HG03442 (cell line): ENCODE measurements at regions not wholly inside any gene's neighbourhood (a gene's known extent, or its start where the extent isn't known, plus 50 kb on each side); places are given as distances from the start of the nearest gene placed in this dataset.

Experiments
- ATAC-seq: cut with Tn5 transposase; IDR thresholded peaks from one replicate; pipeline ENCODE4 v1.9.1; 2021; ENCODE audit warnings: mild to moderate bottlenecking, moderate library complexity; ENCODE audit not compliant: unreplicated experiment

DNA sequence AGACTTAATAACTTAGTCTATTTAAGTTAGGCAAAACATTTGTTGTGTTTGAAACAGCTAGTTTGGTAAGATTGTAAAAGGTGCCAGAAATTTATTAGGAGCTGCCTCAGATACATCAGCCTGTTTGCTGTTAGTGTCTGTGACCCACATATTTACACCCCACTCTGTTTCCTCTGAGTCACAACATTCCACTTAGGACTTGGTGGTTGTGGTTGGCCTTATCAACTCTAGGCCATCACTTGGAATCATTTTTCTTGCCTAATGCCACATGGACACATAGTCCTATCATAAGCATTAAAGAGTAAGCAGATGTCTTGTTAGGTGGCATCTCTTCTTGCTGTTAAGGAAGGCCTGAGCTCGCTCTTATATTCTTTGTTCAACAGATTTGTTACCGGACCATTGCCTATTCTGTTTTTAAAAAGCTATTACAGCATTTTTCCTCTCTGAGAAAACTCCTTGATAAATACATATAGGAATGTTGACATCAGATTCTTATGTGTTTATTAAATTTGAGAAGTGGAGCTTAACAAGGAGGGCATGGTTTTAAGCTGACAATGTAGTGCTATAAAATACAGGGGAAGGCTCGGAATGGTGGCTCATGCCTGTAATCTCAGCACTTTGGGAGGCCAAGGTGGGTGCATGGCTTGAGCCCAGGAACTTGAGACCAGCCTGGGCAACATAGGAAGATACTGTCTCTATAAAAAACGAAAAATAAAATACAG, 51.2 kb upstream of the PGRMC2 start:
- no peak for ATAC-seq

DNA sequence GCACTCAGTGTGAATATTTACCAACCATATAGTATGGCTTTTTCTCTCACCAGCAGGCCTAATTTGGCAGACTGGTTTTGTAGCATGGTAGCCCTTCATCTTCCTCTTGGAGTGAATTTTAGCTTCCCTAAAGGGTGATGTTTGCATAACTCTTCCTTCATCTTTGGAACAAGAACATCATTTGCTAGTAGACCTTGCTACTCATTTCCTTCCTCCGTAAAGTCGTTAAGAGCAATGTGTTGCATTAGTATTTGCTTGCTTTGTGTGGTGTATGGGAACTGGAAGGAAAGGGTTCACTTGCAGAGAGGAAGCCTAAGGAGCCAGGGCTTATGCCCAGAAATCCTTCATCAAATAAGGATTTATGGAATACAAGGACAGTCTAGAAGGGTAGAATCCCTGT, 50.2 kb upstream of the PGRMC2 start:
- ATAC-seq: no peak
